B cell (primary cell): ENCODE measurements at regions not wholly inside any gene's neighbourhood (a gene's known extent, or its start where the extent isn't known, plus 50 kb on each side); places are given as distances from the start of the nearest gene placed in this dataset.

Experiments used
- ATAC-seq: fragments of 200-7000 bp; cut with Tn5 transposase; one replicate; pipeline ENCODE4 v1.10.0; 2021; ENCODE audit warnings: low read depth, mild to moderate bottlenecking, moderate number of reproducible peaks, moderate library complexity
- CTCF ChIA-PET: fragments of 350-600 bp; sonication (Branson Sonifier 250); formaldehyde crosslinking; loops from one replicate; lab custom pipeline; 2021; ENCODE audit warnings: antibody characterized with exemption, inconsistent platforms; lab: Charles Lee
- POLR2A ChIA-PET: fragments of 350-600 bp; sonication (Branson Sonifier 250); formaldehyde crosslinking; loops from one replicate; lab custom pipeline; 2021; ENCODE audit warnings: antibody characterized with exemption; lab: Charles Lee
- DNase-seq: peaks from one replicate; pipeline ENCODE4 v3.0.0; 2013
- H2AFZ ChIP-seq: 2 replicates; pipeline ENCODE4 v1.6.1; 2012; ENCODE audit warnings: mild to moderate bottlenecking, low read depth, low read length; ENCODE audit not compliant: insufficient read depth, poor library complexity, severe bottlenecking
- H3K27ac ChIP-seq, 2 donors: 1 replicate in 1 of 2; 2 replicates in 1 of 2; pipeline ENCODE4 v1.5.1; 2012 to 2013; ENCODE audit warnings: low read length in 2 of 2, mild to moderate bottlenecking in 2 of 2, moderate library complexity in 1 of 2
- H3K27me3 ChIP-seq, 4 experiments: fragments of 200-600 bp in 1 of 4; sonication (generic) in 1 of 4; replicated peaks in 1 of 4; 1 replicate in 2 of 4; 2 replicates in 2 of 4; pipeline versions ENCODE4 v1.6.1 to v1.7.0; 2013 to 2016; ENCODE audit warnings: low read length in 3 of 4, mild to moderate bottlenecking in 2 of 4, mixed read lengths in 1 of 4, moderate library complexity in 1 of 4; ENCODE audit not compliant: insufficient read depth in 4 of 4, control insufficient read depth in 3 of 4; ENCODE audit errors: control extremely low read depth in 1 of 4
- H3K36me3 ChIP-seq, 2 experiments: replicated peaks in 1 of 2; 1 replicate in 1 of 2; 2 replicates in 1 of 2; pipeline versions ENCODE4 v1.6.1 to v1.7.1; 2013; ENCODE audit warnings: low read length in 1 of 2; ENCODE audit not compliant: insufficient read depth in 2 of 2, control insufficient read depth in 1 of 2; ENCODE audit errors: control extremely low read depth in 1 of 2, extremely low read depth in 1 of 2
- H3K4me1 ChIP-seq, 2 donors: fragments of 200-600 bp in 1 of 2; sonication (generic) in 1 of 2; 1 replicate in 1 of 2; 2 replicates in 1 of 2; pipeline versions ENCODE4 v1.5.1 to v1.6.1; 2013 to 2017; ENCODE audit warnings: low read length in 2 of 2; ENCODE audit not compliant: control insufficient read depth in 2 of 2, insufficient read depth in 2 of 2
- H3K4me2 ChIP-seq: replicated peaks from 2 replicates; pipeline ENCODE3; 2012; ENCODE audit warnings: mild to moderate bottlenecking, low read depth, low read length; ENCODE audit not compliant: poor library complexity, severe bottlenecking
- H3K4me3 ChIP-seq, 5 experiments: fragments of 200-600 bp in 1 of 5; sonication (generic) in 1 of 5; 1 replicate in 3 of 5; 2 replicates in 2 of 5; pipeline versions ENCODE4 v1.5.1 to v1.7.0; 2011 to 2016; ENCODE audit warnings: low read length in 4 of 5, mild to moderate bottlenecking in 4 of 5, low read depth in 2 of 5, control low read depth in 1 of 5, moderate library complexity in 1 of 5; ENCODE audit not compliant: insufficient read depth in 1 of 5; ENCODE audit errors: control extremely low read depth in 1 of 5, extremely low read depth in 1 of 5
- H3K79me2 ChIP-seq: fragments of 200-600 bp; sonication (generic); one replicate; pipeline ENCODE4 v1.6.0; 2016; ENCODE audit warnings: low read length; ENCODE audit not compliant: control insufficient read depth, insufficient read depth
- H3K9ac ChIP-seq: fragments of 200-600 bp; sonication (generic); 2 replicates; pipeline ENCODE4 v1.6.1; 2017; ENCODE audit warnings: mild to moderate bottlenecking, low read length, moderate library complexity
- H3K9me3 ChIP-seq, 3 donors: one replicate each; pipeline versions ENCODE4 v1.6.1 to v1.7.1; 2013; ENCODE audit warnings: low read length in 2 of 3; ENCODE audit not compliant: control insufficient read depth in 2 of 3, insufficient read depth in 1 of 3; ENCODE audit errors: control extremely low read depth in 1 of 3
- H4K20me1 ChIP-seq: 2 replicates; pipeline ENCODE4 v1.6.0; 2012; ENCODE audit warnings: mild to moderate bottlenecking, low read length; ENCODE audit not compliant: insufficient read depth, control insufficient read depth, poor library complexity, severe bottlenecking
- H3K27ac Mint-ChIP-seq: one replicate; pipeline ENCODE4 v1.8.0; 2021; ENCODE audit warnings: mixed read lengths
- H3K27me3 Mint-ChIP-seq: one replicate; pipeline ENCODE4 v1.8.0; 2021; ENCODE audit warnings: mixed read lengths
- H3K4me1 Mint-ChIP-seq: one replicate; pipeline ENCODE4 v1.8.0; 2021; ENCODE audit warnings: mixed read lengths
- H3K4me3 Mint-ChIP-seq: one replicate; pipeline ENCODE4 v1.8.0; 2021; ENCODE audit warnings: mixed read lengths
- H3K9me3 Mint-ChIP-seq: one replicate; pipeline ENCODE4 v1.8.0; 2022; ENCODE audit warnings: mixed read lengths; ENCODE audit not compliant: insufficient read depth
- EZH2 ChIP-seq: IDR thresholded peaks from 2 replicates; pipeline ENCODE4 v1.6.1; 2012; ENCODE audit warnings: borderline replicate concordance, low read depth, mild to moderate bottlenecking, moderate library complexity, low read length; ENCODE audit not compliant: insufficient read depth, poor library complexity, severe bottlenecking
- WGBS: methylation state at CpG from one replicate; pipeline ENCODE4 v1.1.5; 2013; ENCODE audit warnings: missing lambda C conversion rate; ENCODE audit not compliant: insufficient coverage; 5-methylcytosine and 5-hydroxymethylcytosine counted together
- intact Hi-C: fragments of 100-400 bp; cut with micrococcal nuclease; formaldehyde crosslinking; loops from one replicate; pipeline ENCODE4 v1.10.0; 2022
- TF ChIP-seq, protein P1 (sequence below): fragments of 200-600 bp; IDR thresholded peaks from one replicate; pipeline ENCODE4 v1.8.0; 2022; ENCODE audit warnings: antibody characterized with exemption, mild to moderate bottlenecking

- H3K27me3 Mint-ChIP-seq, result peaks cover 7% of the 10 kb centered on the region
- Histone ChIP-seq H3K4me3 (no peak overlapping the region), H3K9me3 (no peaks in the 10 kb centered on the region), H3K4me1 (no peaks in the 10 kb centered on the region), H4K20me1 (no peaks in the 10 kb centered on the region), H2AFZ (no peak overlapping the region), H3K27ac (no peak overlapping the region), H3K79me2 (no peaks in the 10 kb centered on the region), H3K9ac (no peak overlapping the region), H3K27me3 (no peaks in the 10 kb centered on the region), H3K36me3 (no peaks in the 10 kb centered on the region), H3K4me2 (no peak overlapping the region)
- intact Hi-C loops, result no loop called here
- no peak overlapping the region for H3K27ac Mint-ChIP-seq
- no peaks in the 10 kb centered on the region for H3K9me3 Mint-ChIP-seq
- no peak overlapping the region for H3K4me3 Mint-ChIP-seq
- ChIA-PET CTCF (no interaction called here), POLR2A (no interaction called here)
- WGBS, result 75% methylated on average over 1 of the region's 8 CpGs
- ATAC-seq (no peak), DNase-seq (no peak)
- H3K4me1 Mint-ChIP-seq, result no peaks in the 10 kb centered on the region
- TF ChIP-seq, protein P1, sequence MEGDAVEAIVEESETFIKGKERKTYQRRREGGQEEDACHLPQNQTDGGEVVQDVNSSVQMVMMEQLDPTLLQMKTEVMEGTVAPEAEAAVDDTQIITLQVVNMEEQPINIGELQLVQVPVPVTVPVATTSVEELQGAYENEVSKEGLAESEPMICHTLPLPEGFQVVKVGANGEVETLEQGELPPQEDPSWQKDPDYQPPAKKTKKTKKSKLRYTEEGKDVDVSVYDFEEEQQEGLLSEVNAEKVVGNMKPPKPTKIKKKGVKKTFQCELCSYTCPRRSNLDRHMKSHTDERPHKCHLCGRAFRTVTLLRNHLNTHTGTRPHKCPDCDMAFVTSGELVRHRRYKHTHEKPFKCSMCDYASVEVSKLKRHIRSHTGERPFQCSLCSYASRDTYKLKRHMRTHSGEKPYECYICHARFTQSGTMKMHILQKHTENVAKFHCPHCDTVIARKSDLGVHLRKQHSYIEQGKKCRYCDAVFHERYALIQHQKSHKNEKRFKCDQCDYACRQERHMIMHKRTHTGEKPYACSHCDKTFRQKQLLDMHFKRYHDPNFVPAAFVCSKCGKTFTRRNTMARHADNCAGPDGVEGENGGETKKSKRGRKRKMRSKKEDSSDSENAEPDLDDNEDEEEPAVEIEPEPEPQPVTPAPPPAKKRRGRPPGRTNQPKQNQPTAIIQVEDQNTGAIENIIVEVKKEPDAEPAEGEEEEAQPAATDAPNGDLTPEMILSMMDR, result no peak
- TF ChIP-seq EZH2, result no peak
Measured at GRCh38 chr9:7245976-7246580, 488.3 kb downstream of the KDM4C start.

GRCh38 chr9:7243838-7244237 lies 486.1 kb downstream of the KDM4C start:
- Histone ChIP-seq H2AFZ (no peak overlapping the region), H3K4me1 (no peaks in the 10 kb centered on the region), H3K4me3 (no peak overlapping the region), H3K9me3 (peaks cover 0 to 6% (median 2%) of the 10 kb centered on the region in 3 donors), H3K9ac (no peak overlapping the region), H3K36me3 (no peaks in the 10 kb centered on the region), H3K79me2 (no peaks in the 10 kb centered on the region), H3K4me2 (no peak overlapping the region), H4K20me1 (no peaks in the 10 kb centered on the region), H3K27me3 (no peaks in the 10 kb centered on the region), H3K27ac (no peak overlapping the region)
- POLR2A ChIA-PET, result no interaction called here
- TF ChIP-seq, protein P1, result no peak
- TF ChIP-seq EZH2, result no peak
- no peaks in the 10 kb centered on the region for H3K9me3 Mint-ChIP-seq
- no peak for ATAC-seq
- CTCF ChIA-PET, result no interaction called here
- intact Hi-C loops, result no loop called here
- no peak overlapping the region for H3K27ac Mint-ChIP-seq
- no peaks in the 10 kb centered on the region for H3K4me1 Mint-ChIP-seq
- H3K27me3 Mint-ChIP-seq, result peaks cover 7% of the 10 kb centered on the region
- DNase-seq, result no peak
- H3K4me3 Mint-ChIP-seq, result no peak overlapping the region
